IMR-90 (cell line): ENCODE measurements at regions not wholly inside any gene's neighbourhood (a gene's known extent, or its start where the extent isn't known, plus 50 kb on each side); places are given as distances from the start of the nearest gene placed in this dataset.

Experiments
- ATAC-seq: fragments of 200-7000 bp; cut with Tn5 transposase; 2 replicates; pipeline ENCODE4 v1.9.1; 2020; ENCODE audit warnings: low read depth, mild to moderate bottlenecking, moderate library complexity
- BruUV-seq: library from RNA; stranded (reverse); fragments of 400-500 nt; replicated peaks from 2 replicates; lab custom pipeline; 2021; lab: Mats Ljungman, UMichigan
- CTCF ChIA-PET: fragments of 300-600 bp; formaldehyde crosslinking; extraction: SDS; loops from one replicate; lab custom pipeline; 2021; ENCODE audit warnings: antibody characterized with exemption; lab: Yijun Ruan, JAX
- POLR2A ChIA-PET: fragments of 300-600 bp; sonication (Branson Sonifier 250); formaldehyde crosslinking; loops from one replicate; lab custom pipeline; 2022; ENCODE audit warnings: antibody characterized with exemption; ENCODE audit not compliant: unreplicated experiment; lab: Charles Lee
- DNase-seq: peaks from one replicate; pipeline ENCODE4 v3.0.0; 2013
- H2AFZ ChIP-seq: replicated peaks from 2 replicates; pipeline ENCODE3; 2013; ENCODE audit warnings: low read length, mild to moderate bottlenecking; ENCODE audit not compliant: poor library complexity
- H2AK5ac ChIP-seq: 2 replicates; pipeline ENCODE4 v1.6.1; 2013; ENCODE audit warnings: low read depth, low read length, inconsistent platforms
- H2AK9ac ChIP-seq: replicated peaks from 2 replicates; pipeline ENCODE3; 2013; ENCODE audit warnings: mild to moderate bottlenecking, low read depth, low read length, moderate library complexity; ENCODE audit not compliant: poor library complexity
- H2BK120ac ChIP-seq: 2 replicates; pipeline ENCODE4 v1.6.1; 2013; ENCODE audit warnings: low read depth, low read length, inconsistent platforms
- H2BK15ac ChIP-seq: 3 replicates; pipeline ENCODE4 v1.6.1; 2013; ENCODE audit warnings: low read depth, low read length, inconsistent platforms
- H2BK20ac ChIP-seq: 2 replicates; pipeline ENCODE4 v1.6.1; 2013; ENCODE audit warnings: low read depth, mild to moderate bottlenecking, inconsistent platforms, low read length, moderate library complexity
- H2BK5ac ChIP-seq: 2 replicates; pipeline ENCODE4 v1.6.1; 2013; ENCODE audit warnings: mild to moderate bottlenecking, low read depth, low read length, inconsistent platforms; ENCODE audit not compliant: poor library complexity, severe bottlenecking
- H3K14ac ChIP-seq: replicated peaks from 2 replicates; pipeline ENCODE4 v1.6.1; 2013; ENCODE audit warnings: low read depth, low read length, inconsistent platforms
- H3K18ac ChIP-seq: 2 replicates; pipeline ENCODE4 v1.6.1; 2013; ENCODE audit warnings: low read depth, low read length, control low read depth
- H3K23ac ChIP-seq: 2 replicates; pipeline ENCODE4 v1.6.1; 2013; ENCODE audit warnings: low read depth, low read length, inconsistent platforms
- H3K27ac ChIP-seq: 2 replicates; pipeline ENCODE4 v1.5.1; 2013; ENCODE audit warnings: mild to moderate bottlenecking, control low read depth, low read length; ENCODE audit not compliant: insufficient read depth
- H3K27me3 ChIP-seq: 2 replicates; pipeline ENCODE4 v1.6.1; 2013; ENCODE audit warnings: low read length; ENCODE audit not compliant: control insufficient read depth, insufficient read depth
- H3K36me3 ChIP-seq: 2 replicates; pipeline ENCODE4 v1.6.1; 2013; ENCODE audit warnings: low read length, mixed read lengths; ENCODE audit not compliant: control insufficient read depth, insufficient read depth
- H3K4ac ChIP-seq: 2 replicates; pipeline ENCODE4 v1.6.1; 2013; ENCODE audit warnings: low read depth, low read length, inconsistent platforms
- H3K4me1 ChIP-seq: 2 replicates; pipeline ENCODE4 v1.6.1; 2013; ENCODE audit warnings: low read length, mixed read lengths; ENCODE audit not compliant: control insufficient read depth, insufficient read depth
- H3K4me2 ChIP-seq: 2 replicates; pipeline ENCODE4 v1.6.1; 2013; ENCODE audit warnings: low read depth, mild to moderate bottlenecking, control low read depth, low read length, moderate library complexity
- H3K4me3 ChIP-seq: 2 replicates; pipeline ENCODE4 v1.5.1; 2013; ENCODE audit warnings: low read depth, mild to moderate bottlenecking, control low read depth, low read length, moderate library complexity; ENCODE audit not compliant: insufficient read depth
- H3K56ac ChIP-seq: 2 replicates; pipeline ENCODE4 v1.6.1; 2013; ENCODE audit warnings: low read length, inconsistent platforms; ENCODE audit not compliant: insufficient read depth; ENCODE audit errors: extremely low read depth
- H3K79me1 ChIP-seq, 2 experiments: 2 replicates each; pipeline ENCODE4 v1.6.1; 2013; ENCODE audit warnings: low read length in 2 of 2, inconsistent platforms in 1 of 2, low read depth in 1 of 2
- H3K9ac ChIP-seq: 2 replicates; pipeline ENCODE4 v1.6.1; 2013; ENCODE audit warnings: low read depth, low read length, control low read depth
- H3K9me1 ChIP-seq: 2 replicates; pipeline ENCODE4 v1.6.1; 2013; ENCODE audit warnings: low read length, inconsistent platforms; ENCODE audit not compliant: insufficient read depth
- H3K9me3 ChIP-seq: 2 replicates; pipeline ENCODE4 v1.6.1; 2013; ENCODE audit warnings: low read length; ENCODE audit not compliant: control insufficient read depth, insufficient read depth
- H4K20me1 ChIP-seq: 2 replicates; pipeline ENCODE4 v1.6.1; 2013; ENCODE audit warnings: low read length, inconsistent platforms; ENCODE audit not compliant: insufficient read depth
- H4K5ac ChIP-seq: 2 replicates; pipeline ENCODE4 v1.6.1; 2013; ENCODE audit warnings: mild to moderate bottlenecking, low read depth, low read length, control low read depth
- H4K8ac ChIP-seq, 2 experiments: 2 replicates each; pipeline ENCODE4 v1.6.1; 2013; ENCODE audit warnings: low read depth in 2 of 2, low read length in 2 of 2, control low read depth in 1 of 2, inconsistent platforms in 1 of 2
- H4K91ac ChIP-seq: 2 replicates; pipeline ENCODE4 v1.6.1; 2013; ENCODE audit warnings: low read depth, low read length, inconsistent platforms; ENCODE audit not compliant: insufficient read depth
- CEBPB ChIP-seq: IDR thresholded peaks from 2 replicates; pipeline ENCODE4 v1.6.1; 2012; ENCODE audit warnings: low read depth, low read length, improper control_type of control experiment
- CTCF ChIP-seq: conservative IDR thresholded peaks from 2 replicates; pipeline ENCODE4 v1.5.1; 2012; ENCODE audit warnings: mild to moderate bottlenecking, low read depth, low read length, improper control_type of control experiment
- ELK1 ChIP-seq: fragments of 150-350 bp; IDR thresholded peaks from 2 replicates; pipeline ENCODE4 v1.6.1; 2016; ENCODE audit warnings: low read depth, mild to moderate bottlenecking, low read length, moderate library complexity, borderline replicate concordance
- FOS ChIP-seq: fragments of 150-350 bp; IDR thresholded peaks from 2 replicates; pipeline ENCODE4 v1.6.1; 2016; ENCODE audit warnings: low read depth, low read length
- MAZ ChIP-seq: IDR thresholded peaks from 2 replicates; pipeline ENCODE4 v1.6.1; 2012; ENCODE audit warnings: low read depth, mild to moderate bottlenecking, low read length, improper control_type of control experiment, moderate library complexity, borderline replicate concordance
- RCOR1 ChIP-seq: IDR thresholded peaks from 2 replicates; pipeline ENCODE4 v1.6.1; 2012; ENCODE audit warnings: mild to moderate bottlenecking, low read length, improper control_type of control experiment; ENCODE audit not compliant: insufficient replicate concordance
- RFX5 ChIP-seq: IDR thresholded peaks from 2 replicates; pipeline ENCODE4 v1.8.0; 2012; ENCODE audit warnings: low read depth, mild to moderate bottlenecking, low read length, moderate library complexity
- SMC3 ChIP-seq: fragments of 150-350 bp; IDR thresholded peaks from 2 replicates; pipeline ENCODE4 v1.6.1; 2016; ENCODE audit warnings: low read depth, mild to moderate bottlenecking, antibody characterized with exemption, low read length, moderate library complexity
- USF2 ChIP-seq: fragments of 150-350 bp; IDR thresholded peaks from 2 replicates; pipeline ENCODE4 v1.6.1; 2017; ENCODE audit warnings: mild to moderate bottlenecking, antibody characterized with exemption, low read length, low read depth
- WGBS, 2 experiments: methylation state at CpG; one replicate each; pipeline versions ENCODE4 v1.1.5 to v1.1.7; 2013; ENCODE audit warnings: missing lambda C conversion rate in 2 of 2; ENCODE audit not compliant: insufficient read length in 1 of 2; ENCODE audit errors: extremely low coverage in 2 of 2; 5-methylcytosine and 5-hydroxymethylcytosine counted together
- dilution Hi-C: fragments of 300-500 bp; cut with HindIII; formaldehyde crosslinking; loops from one replicate; pipeline ENCODE4 v1.14.3; 2018; ENCODE audit warnings: low sequenced_read_pairs; ENCODE audit not compliant: unreplicated experiment
- in situ Hi-C: fragments of 300-500 bp; cut with MboI; formaldehyde crosslinking; loops from 3 replicates; pipeline ENCODE4 v1.14.3; 2019; ENCODE audit warnings: low sequenced_read_pairs, inconsistent platforms, mixed read lengths
- intact Hi-C: fragments of 100-400 bp; cut with micrococcal nuclease; formaldehyde crosslinking; loops from 2 replicates; pipeline ENCODE4 v1.10.0; 2022

GRCh38 chr4:106507440-106507839 lies 138.9 kb upstream of the GIMD1 start:
- Histone ChIP-seq H3K56ac (no peak overlapping the region), H4K20me1 (no peaks in the 10 kb centered on the region), H2AK9ac (no peak overlapping the region), H3K79me1 (no peaks in the 10 kb centered on the region), H4K8ac (no peak overlapping the region), H3K4me3 (no peak overlapping the region), H3K4me2 (no peak overlapping the region), H3K27ac (no peak overlapping the region), H3K23ac (no peak overlapping the region), H2BK5ac (no peak overlapping the region), H3K9me1 (no peaks in the 10 kb centered on the region), H3K14ac (no peak overlapping the region), H2BK15ac (no peak overlapping the region), H3K36me3 (no peaks in the 10 kb centered on the region), H2BK20ac (no peak overlapping the region), H3K4ac (no peak overlapping the region), H4K5ac (no peak overlapping the region), H2AK5ac (no peak overlapping the region), H2AFZ (no peak overlapping the region), H3K27me3 (peaks cover 3% of the 10 kb centered on the region; the same call in 1 of the 2 replicates), H4K91ac (no peak overlapping the region), H3K9me3 (no peaks in the 10 kb centered on the region), H3K18ac (no peak overlapping the region), H2BK120ac (no peak overlapping the region), H3K9ac (no peak overlapping the region), H3K4me1 (no peaks in the 10 kb centered on the region)
- ChIA-PET CTCF (no interaction called here), POLR2A (interaction anchor here (0.5 kb wide), 1 partner anchor 385 kb away, joined by 3 read pairs; no protein-coding TSS in a partner anchor)
- DNase-seq: no peak
- dilution Hi-C loops (no loop called here), in situ Hi-C loops (no loop called here), intact Hi-C loops (no loop called here)
- ATAC-seq: no peak
- no peak for TF ChIP-seq ELK1
- TF ChIP-seq RCOR1: no peak
- TF ChIP-seq FOS: no peak
- no peak for TF ChIP-seq MAZ
- no peak for TF ChIP-seq RFX5
- TF ChIP-seq USF2: no peak
- TF ChIP-seq CTCF: no peak
- no peak for TF ChIP-seq SMC3
- no peak for TF ChIP-seq CEBPB
- no TSS peak for BruUV-seq
- 80% methylated on average over 2 of the region's 3 CpGs; no CpG with 5 or more reads in 1 of the 2 experiments for WGBS, 2 experiments
